ENCODE measurements at regions not wholly inside any gene's neighbourhood (a gene's known extent, or its start where the extent isn't known, plus 50 kb on each side); places are given as distances from the start of the nearest gene placed in this dataset.

DNA sequence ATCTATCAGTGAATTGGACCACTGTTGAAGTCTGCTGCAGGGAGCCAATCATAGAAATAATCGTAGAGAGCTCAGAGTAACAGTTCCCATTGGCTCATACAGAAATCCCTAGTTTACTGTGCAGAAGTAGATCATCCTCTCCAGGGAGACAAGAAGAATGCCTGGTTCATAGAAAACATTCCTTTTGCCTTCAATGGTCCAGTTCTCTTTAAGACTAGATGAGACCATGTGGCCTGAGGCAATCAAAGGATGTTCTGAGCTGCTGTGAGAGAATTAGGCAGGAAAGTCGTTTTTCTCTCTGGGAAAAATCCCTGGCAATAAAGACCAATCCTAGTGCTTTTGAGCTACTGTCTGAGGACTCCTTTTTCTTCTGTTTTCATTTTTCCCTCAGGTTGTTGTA is 208.4 kb downstream of the CENPW start:
- H3K27ac ChIP-seq, result no peak overlapping the region
- H3K9me3 ChIP-seq, result no peaks in the 10 kb centered on the region
- intact Hi-C loops (cut with DNase I; ENCODE audit: low total_unique reads), result no loop called here
- no peaks in the 10 kb centered on the region for H3K27me3 ChIP-seq
- H3K36me3 ChIP-seq, result no peaks in the 10 kb centered on the region
- no peak overlapping the region for H3K4me3 ChIP-seq
- DNase-seq (ENCODE audit: low spot score in 2 of 2), result no peak
- H3K4me1 ChIP-seq, result no peaks in the 10 kb centered on the region
- TF ChIP-seq POLR2A (IDR thresholded peaks at IDR 0.05) (no peak), POLR2AphosphoS5 (IDR thresholded peaks at IDR 0.05) (no peak)
- TF ChIP-seq, protein P1, sequence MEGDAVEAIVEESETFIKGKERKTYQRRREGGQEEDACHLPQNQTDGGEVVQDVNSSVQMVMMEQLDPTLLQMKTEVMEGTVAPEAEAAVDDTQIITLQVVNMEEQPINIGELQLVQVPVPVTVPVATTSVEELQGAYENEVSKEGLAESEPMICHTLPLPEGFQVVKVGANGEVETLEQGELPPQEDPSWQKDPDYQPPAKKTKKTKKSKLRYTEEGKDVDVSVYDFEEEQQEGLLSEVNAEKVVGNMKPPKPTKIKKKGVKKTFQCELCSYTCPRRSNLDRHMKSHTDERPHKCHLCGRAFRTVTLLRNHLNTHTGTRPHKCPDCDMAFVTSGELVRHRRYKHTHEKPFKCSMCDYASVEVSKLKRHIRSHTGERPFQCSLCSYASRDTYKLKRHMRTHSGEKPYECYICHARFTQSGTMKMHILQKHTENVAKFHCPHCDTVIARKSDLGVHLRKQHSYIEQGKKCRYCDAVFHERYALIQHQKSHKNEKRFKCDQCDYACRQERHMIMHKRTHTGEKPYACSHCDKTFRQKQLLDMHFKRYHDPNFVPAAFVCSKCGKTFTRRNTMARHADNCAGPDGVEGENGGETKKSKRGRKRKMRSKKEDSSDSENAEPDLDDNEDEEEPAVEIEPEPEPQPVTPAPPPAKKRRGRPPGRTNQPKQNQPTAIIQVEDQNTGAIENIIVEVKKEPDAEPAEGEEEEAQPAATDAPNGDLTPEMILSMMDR (IDR thresholded peaks at IDR 0.05), result no peak

DNA sequence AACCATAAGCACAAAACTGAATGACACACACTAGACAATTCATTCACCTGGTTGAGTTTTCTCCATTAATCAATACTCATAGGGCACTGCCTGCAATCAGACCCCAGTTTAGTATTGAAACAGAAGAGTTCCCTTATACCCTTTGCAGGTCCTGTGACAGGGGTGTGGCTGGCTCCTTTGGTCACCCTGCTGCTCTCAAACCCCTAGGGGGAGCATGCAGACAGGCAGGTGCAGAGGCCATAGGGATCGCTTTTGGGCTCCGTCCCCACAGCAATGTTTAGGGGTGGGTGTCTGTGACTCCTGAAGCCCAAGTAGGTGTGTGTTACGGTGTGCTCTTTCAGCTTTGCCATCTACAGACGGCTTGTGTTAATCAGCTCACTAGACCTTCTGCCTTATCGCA is 210.4 kb downstream of the CENPW start:
- Histone ChIP-seq H3K4me1 (no peaks in the 10 kb centered on the region), H3K27ac (no peak overlapping the region), H3K36me3 (no peaks in the 10 kb centered on the region), H3K4me3 (no peak overlapping the region), H3K9me3 (no peaks in the 10 kb centered on the region), H3K27me3 (no peaks in the 10 kb centered on the region)
- DNase-seq (ENCODE audit: low spot score in 2 of 2), result no peak
- TF ChIP-seq, protein P1 (IDR thresholded peaks at IDR 0.05), result no peak
- TF ChIP-seq POLR2A (IDR thresholded peaks at IDR 0.05) (no peak), POLR2AphosphoS5 (IDR thresholded peaks at IDR 0.05) (no peak)
- intact Hi-C loops (cut with DNase I; ENCODE audit: low total_unique reads), result no loop called here

DNA sequence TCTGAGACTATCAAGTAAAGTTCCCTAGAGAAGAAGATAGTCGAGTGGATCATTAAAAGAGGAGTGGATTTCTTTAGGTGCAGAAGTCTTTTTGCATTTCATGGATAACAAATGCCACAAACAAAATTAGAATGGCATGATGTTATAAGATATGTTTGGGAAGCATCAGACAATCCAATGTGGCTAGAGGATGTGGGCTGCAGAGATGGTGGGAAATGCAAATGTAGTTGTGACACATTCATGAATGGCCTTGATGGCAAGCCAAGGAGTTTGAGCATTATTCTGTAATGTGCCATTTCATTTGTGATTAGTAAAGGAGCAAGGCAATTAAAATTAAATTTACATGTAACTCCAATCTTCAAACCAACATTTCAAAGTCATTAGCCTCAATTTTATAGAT is 211.9 kb downstream of the CENPW start:
- Histone ChIP-seq H3K36me3 (no peaks in the 10 kb centered on the region), H3K27me3 (no peaks in the 10 kb centered on the region), H3K4me3 (no peak overlapping the region), H3K4me1 (no peaks in the 10 kb centered on the region), H3K9me3 (no peaks in the 10 kb centered on the region), H3K27ac (no peak overlapping the region)
- intact Hi-C loops (cut with DNase I; ENCODE audit: low total_unique reads), result no loop called here
- DNase-seq (ENCODE audit: low spot score in 2 of 2), result no peak
- TF ChIP-seq POLR2A (IDR thresholded peaks at IDR 0.05), result no peak
- TF ChIP-seq, protein P1 (IDR thresholded peaks at IDR 0.05), result no peak
- no peak for TF ChIP-seq POLR2AphosphoS5 (IDR thresholded peaks at IDR 0.05)

DNA sequence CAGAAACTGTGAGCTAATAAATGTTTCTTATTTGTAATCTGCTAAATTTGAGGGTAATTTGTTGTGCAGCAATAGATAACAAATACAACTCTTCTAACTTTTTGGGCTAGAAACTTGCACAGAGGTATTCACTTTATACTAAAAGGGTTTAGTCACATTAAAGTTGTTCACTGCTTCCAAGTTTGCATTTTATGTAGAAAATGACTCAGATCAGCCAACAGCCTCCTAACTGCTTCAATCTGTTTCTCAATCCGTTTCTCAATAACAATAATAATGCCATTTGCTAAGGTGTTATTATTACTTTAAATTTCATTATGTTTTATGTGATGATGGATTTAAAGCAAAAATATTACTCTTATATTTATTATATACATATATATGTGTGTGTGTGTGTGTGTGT is 213.9 kb downstream of the CENPW start:
- no peaks in the 10 kb centered on the region for H3K36me3 ChIP-seq
- no peak for DNase-seq (ENCODE audit: low spot score in 2 of 2)
- TF ChIP-seq POLR2A (IDR thresholded peaks at IDR 0.05), result no peak
- TF ChIP-seq, protein P1 (IDR thresholded peaks at IDR 0.05), result no peak
- TF ChIP-seq POLR2AphosphoS5 (IDR thresholded peaks at IDR 0.05), result no peak

DNA sequence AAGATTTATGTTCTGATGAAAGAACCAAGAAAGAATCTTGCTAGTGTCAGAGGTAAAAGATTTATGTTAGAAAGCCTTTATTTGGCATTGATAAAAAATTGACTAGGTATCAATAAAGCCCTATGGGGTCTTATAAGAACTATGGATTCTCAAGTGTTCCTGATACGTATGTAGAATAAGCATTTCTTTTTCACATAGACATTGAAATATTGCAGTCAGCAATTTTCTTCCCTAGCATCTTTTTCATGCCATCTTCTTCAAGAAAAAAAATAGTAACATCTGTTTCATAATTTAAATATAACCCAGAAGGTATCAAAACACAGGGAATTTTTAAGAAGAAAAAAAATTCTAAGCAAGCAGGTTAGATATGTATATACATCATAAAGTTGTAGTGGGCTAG is 230.6 kb downstream of the CENPW start:
- no peaks in the 10 kb centered on the region for H3K27me3 ChIP-seq
- no peak for DNase-seq (ENCODE audit: low spot score in 2 of 2)
- intact Hi-C loops (cut with DNase I; ENCODE audit: low total_unique reads), result no loop called here
- H3K27ac ChIP-seq, result no peak overlapping the region
- TF ChIP-seq POLR2A (IDR thresholded peaks at IDR 0.05) (no peak), POLR2AphosphoS5 (IDR thresholded peaks at IDR 0.05) (no peak)
- no peaks in the 10 kb centered on the region for H3K9me3 ChIP-seq
- no peaks in the 10 kb centered on the region for H3K4me1 ChIP-seq
- H3K4me3 ChIP-seq, result no peak overlapping the region
- H3K36me3 ChIP-seq, result no peaks in the 10 kb centered on the region

More for the DNA sequence above, 213.9 kb downstream of the CENPW start:
- Histone ChIP-seq H3K4me3 (no peak overlapping the region), H3K27me3 (no peaks in the 10 kb centered on the region), H3K27ac (no peak overlapping the region), H3K4me1 (no peaks in the 10 kb centered on the region), H3K9me3 (no peaks in the 10 kb centered on the region)
- intact Hi-C loops (cut with DNase I; ENCODE audit: low total_unique reads), result no loop called here

DNA sequence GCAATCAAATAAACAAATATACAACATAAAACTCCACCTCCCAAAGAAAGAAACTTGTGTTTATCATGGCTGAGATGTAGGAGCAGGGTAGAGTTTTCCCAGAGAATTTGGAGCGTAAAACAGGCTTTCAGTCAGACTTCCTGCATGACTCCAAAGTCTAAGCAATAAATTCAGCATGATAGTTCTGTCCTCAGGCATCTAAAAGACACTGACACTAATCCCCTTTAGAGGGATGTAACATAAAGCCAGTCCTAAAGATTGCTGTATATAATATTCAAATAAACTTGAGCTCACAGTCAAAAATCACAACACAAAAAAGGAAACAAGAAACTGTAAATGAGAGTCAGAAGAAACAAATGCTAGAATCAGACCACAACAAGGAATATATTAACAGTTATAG is 234.4 kb downstream of the CENPW start:
- Histone ChIP-seq H3K36me3 (no peaks in the 10 kb centered on the region), H3K27me3 (no peaks in the 10 kb centered on the region), H3K4me1 (no peaks in the 10 kb centered on the region), H3K27ac (no peak overlapping the region), H3K9me3 (no peaks in the 10 kb centered on the region), H3K4me3 (no peak overlapping the region)
- intact Hi-C loops (cut with DNase I; ENCODE audit: low total_unique reads), result no loop called here
- DNase-seq (ENCODE audit: low spot score in 2 of 2), result no peak
- TF ChIP-seq POLR2AphosphoS5 (IDR thresholded peaks at IDR 0.05) (no peak), POLR2A (IDR thresholded peaks at IDR 0.05) (no peak)
- TF ChIP-seq, protein P1 (IDR thresholded peaks at IDR 0.05), result no peak
